Breast epithelium (tissue), 4 donors: ENCODE measurements at regions not wholly inside any gene's neighbourhood (a gene's known extent, or its start where the extent isn't known, plus 50 kb on each side); places are given as distances from the start of the nearest gene placed in this dataset.

Source experiments
- DNase-seq, 2 donors: peaks; one replicate each; pipeline ENCODE4 v3.0.0-alpha.2; 2019; ENCODE audit warnings: low spot score in 2 of 2
- H3K27ac ChIP-seq, 2 donors: fragments of 200-600 bp; sonication (generic) in 1 of 2; one replicate each; pipeline ENCODE4 v1.5.1; 2016 to 2019; ENCODE audit warnings: mild to moderate bottlenecking in 1 of 2
- H3K27me3 ChIP-seq, 2 donors: fragments of 200-600 bp; sonication (generic) in 1 of 2; one replicate each; pipeline versions ENCODE4 v1.5.1 to v1.6.0; 2017 to 2019; ENCODE audit warnings: control low read depth in 1 of 2, mild to moderate bottlenecking in 1 of 2
- H3K36me3 ChIP-seq: fragments of 200-600 bp; one replicate; pipeline ENCODE4 v1.5.1; 2019
- H3K4me1 ChIP-seq, 2 donors: fragments of 200-600 bp; sonication (generic); one replicate each; pipeline ENCODE4 v1.5.1; 2016 to 2019; ENCODE audit warnings: control low read depth in 1 of 2
- H3K4me3 ChIP-seq, 3 donors: fragments of 200-600 bp; sonication (generic); 1 replicate in 2 of 3; 2 replicates in 1 of 3; pipeline ENCODE4 v1.5.1; 2016 to 2019; ENCODE audit warnings: mild to moderate bottlenecking in 3 of 3, moderate library complexity in 2 of 3
- H3K9me3 ChIP-seq, 2 donors: fragments of 200-600 bp; sonication (generic) in 1 of 2; one replicate each; pipeline ENCODE4 v1.5.1; 2016 to 2019; ENCODE audit warnings: control low read depth in 1 of 2
- CTCF ChIP-seq, 3 donors: fragments of 450-650 bp; IDR thresholded peaks; one replicate each; pipeline ENCODE4 v1.5.1; 2016 to 2017; ENCODE audit warnings: antibody characterized with exemption in 3 of 3, mild to moderate bottlenecking in 3 of 3, moderate library complexity in 3 of 3
- POLR2A ChIP-seq: fragments of 450-650 bp; IDR thresholded peaks from one replicate; pipeline ENCODE4 v1.6.1; 2016; ENCODE audit warnings: antibody characterized with exemption, mild to moderate bottlenecking, moderate library complexity
- POLR2AphosphoS5 ChIP-seq, 3 donors: sonication (generic); formaldehyde crosslinking; IDR thresholded peaks; one replicate each; pipeline ENCODE4 v1.6.1; 2017; ENCODE audit warnings: antibody characterized with exemption in 3 of 3
- intact Hi-C: fragments of 100-400 bp; cut with DNase I; formaldehyde crosslinking; loops from one replicate; pipeline ENCODE4 v1.15.1; 2023; ENCODE audit warnings: low total_unique reads

- H3K36me3 ChIP-seq, result no peaks in the 10 kb centered on the region
- peak overlapping the region; percentile 20 to 52 (median 24) for H3K4me3 ChIP-seq
- TF ChIP-seq POLR2AphosphoS5 (IDR thresholded peaks at IDR 0.05), result no peak
- no peak for TF ChIP-seq CTCF (IDR thresholded peaks at IDR 0.05)
- no peak for TF ChIP-seq POLR2A
- no peaks in the 10 kb centered on the region for H3K4me1 ChIP-seq
- no peaks in the 10 kb centered on the region for H3K9me3 ChIP-seq
- peak overlapping the region in 1 of 2 donors; percentile 38 for H3K27ac ChIP-seq
- DNase-seq, result no peak
- H3K27me3 ChIP-seq, result no peaks in the 10 kb centered on the region
- intact Hi-C loops, result no loop called here
These were observed 365.7 kb upstream of the EPHA7 start for GRCh38 chr6:93784794-93785693.

- DNase-seq, result no peak
- H3K27me3 ChIP-seq, result no peaks in the 10 kb centered on the region
- no peaks in the 10 kb centered on the region for H3K36me3 ChIP-seq
- TF ChIP-seq CTCF (IDR thresholded peaks at IDR 0.05), result no peak
- TF ChIP-seq POLR2AphosphoS5 (IDR thresholded peaks at IDR 0.05), result no peak
- TF ChIP-seq POLR2A, result no peak
- no peak overlapping the region for H3K4me3 ChIP-seq
- no peaks in the 10 kb centered on the region for H3K4me1 ChIP-seq
- H3K9me3 ChIP-seq, result no peaks in the 10 kb centered on the region
- no peak overlapping the region for H3K27ac ChIP-seq
- intact Hi-C loops, result no loop called here
These were observed 359.9 kb upstream of the EPHA7 start for GRCh38 chr6:93779086-93779841.

DNA sequence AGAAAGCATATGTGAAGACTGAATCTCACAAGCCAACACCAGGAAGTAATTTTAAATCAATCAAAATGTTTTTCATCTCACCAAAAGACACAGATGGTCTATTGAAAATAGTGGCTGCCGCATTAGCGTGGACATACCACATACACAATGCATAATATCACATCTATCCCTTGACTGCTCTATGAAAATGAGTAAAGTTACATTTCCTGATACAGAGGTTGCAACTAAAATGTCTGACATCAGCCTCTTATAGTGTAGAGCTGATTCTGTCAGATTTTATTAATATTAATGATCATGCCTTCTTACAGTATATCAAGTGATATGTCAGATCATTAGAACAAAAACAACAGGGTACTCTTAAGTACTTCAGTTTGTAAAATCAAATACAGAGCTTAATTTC is 339.8 kb upstream of the EPHA7 start:
- Histone ChIP-seq H3K9me3 (no peaks in the 10 kb centered on the region), H3K4me3 (no peak overlapping the region), H3K4me1 (no peaks in the 10 kb centered on the region), H3K27me3 (no peaks in the 10 kb centered on the region), H3K36me3 (no peaks in the 10 kb centered on the region), H3K27ac (no peak overlapping the region)
- TF ChIP-seq CTCF (IDR thresholded peaks at IDR 0.05) (no peak), POLR2A (no peak), POLR2AphosphoS5 (IDR thresholded peaks at IDR 0.05) (no peak)
- intact Hi-C loops, result no loop called here
- no peak for DNase-seq

DNA sequence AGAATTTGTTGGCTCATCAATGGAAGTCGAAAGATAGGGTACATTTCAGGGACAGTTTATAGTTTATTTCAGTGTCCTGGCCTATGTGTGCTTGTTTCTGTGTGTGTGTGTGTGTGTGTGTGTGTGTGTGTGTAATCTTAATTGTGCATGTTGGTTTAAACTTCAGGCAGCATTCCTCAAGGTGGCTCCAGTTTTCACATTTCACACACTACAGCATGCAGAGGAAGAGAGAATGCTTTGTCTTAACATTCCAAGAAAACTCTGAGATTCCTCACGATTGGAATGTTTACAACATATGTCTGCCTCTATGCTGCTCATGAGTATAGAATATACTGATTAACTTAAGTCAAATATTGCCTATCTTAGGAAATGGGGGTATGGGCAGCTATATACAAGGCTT is 332.6 kb upstream of the EPHA7 start:
- Histone ChIP-seq H3K36me3 (no peaks in the 10 kb centered on the region), H3K4me1 (no peaks in the 10 kb centered on the region), H3K9me3 (no peaks in the 10 kb centered on the region), H3K27ac (no peak overlapping the region), H3K4me3 (no peak overlapping the region), H3K27me3 (no peaks in the 10 kb centered on the region)
- no peak for DNase-seq
- no peak for TF ChIP-seq CTCF (IDR thresholded peaks at IDR 0.05)
- TF ChIP-seq POLR2AphosphoS5 (IDR thresholded peaks at IDR 0.05), result no peak
- TF ChIP-seq POLR2A, result no peak
- intact Hi-C loops, result no loop called here

GRCh38 chr6:93749930-93750329 is 330.6 kb upstream of the EPHA7 start:
- intact Hi-C loops, result no loop called here
- DNase-seq, result no peak
- Histone ChIP-seq H3K4me1 (no peaks in the 10 kb centered on the region), H3K4me3 (no peak overlapping the region), H3K9me3 (no peaks in the 10 kb centered on the region), H3K27ac (no peak overlapping the region), H3K27me3 (no peaks in the 10 kb centered on the region), H3K36me3 (no peaks in the 10 kb centered on the region)
- no peak for TF ChIP-seq CTCF (IDR thresholded peaks at IDR 0.05)
- TF ChIP-seq POLR2A, result no peak
- no peak for TF ChIP-seq POLR2AphosphoS5 (IDR thresholded peaks at IDR 0.05)
